Panc1 (cell line): ENCODE measurements at regions not wholly inside any gene's neighbourhood (a gene's known extent, or its start where the extent isn't known, plus 50 kb on each side); places are given as distances from the start of the nearest gene placed in this dataset.

Experiments
- ATAC-seq: fragments of 200-7000 bp; cut with Tn5 transposase; 2 replicates; pipeline ENCODE4 v1.9.1; 2020; ENCODE audit warnings: mild to moderate bottlenecking, moderate library complexity
- BruUV-seq: library from RNA; stranded (reverse); fragments of 400-500 nt; replicated peaks from 2 replicates; lab custom pipeline; 2021; lab: Mats Ljungman, UMichigan
- CTCF ChIA-PET: fragments of 300-600 bp; sonication (Branson Sonifier 250); formaldehyde crosslinking; loops from one replicate; lab custom pipeline; 2022; ENCODE audit warnings: antibody characterized with exemption; lab: Charles Lee
- POLR2A ChIA-PET: fragments of 300-600 bp; sonication (Branson Sonifier 250); formaldehyde crosslinking; loops from one replicate; lab custom pipeline; 2022; ENCODE audit warnings: antibody characterized with exemption; lab: Charles Lee
- DNase-seq: peaks from one replicate; pipeline ENCODE4 v3.0.0-alpha.2; 2010; ENCODE audit warnings: low read depth, low spot score
- H3K27ac ChIP-seq: 2 replicates; pipeline ENCODE4 v1.5.1; 2011; ENCODE audit warnings: mild to moderate bottlenecking, low read length, inconsistent platforms
- H3K27me3 ChIP-seq: fragments of 200-500 bp; sonication (Bioruptor generic); 2 replicates; pipeline ENCODE4 v1.6.0; 2014; ENCODE audit warnings: low read length, inconsistent platforms; ENCODE audit not compliant: control insufficient read depth, insufficient read depth
- H3K36me3 ChIP-seq: fragments of 200-500 bp; sonication (Bioruptor generic); 2 replicates; pipeline ENCODE4 v1.5.1; 2014; ENCODE audit warnings: inconsistent platforms, mild to moderate bottlenecking, low read length, moderate library complexity; ENCODE audit not compliant: control insufficient read depth, insufficient read depth
- H3K4me1 ChIP-seq: 2 replicates; pipeline ENCODE4 v1.5.1; 2011; ENCODE audit warnings: inconsistent platforms, mild to moderate bottlenecking, low read length, moderate library complexity; ENCODE audit not compliant: control insufficient read depth, insufficient read depth
- H3K4me3 ChIP-seq, 2 experiments: 2 replicates each; pipeline ENCODE4 v1.5.1; 2011 to 2012; ENCODE audit warnings: low read depth in 2 of 2, low read length in 2 of 2, mild to moderate bottlenecking in 2 of 2, inconsistent platforms in 1 of 2, moderate library complexity in 1 of 2
- H3K9me3 ChIP-seq: fragments of 200-500 bp; sonication (Bioruptor generic); 2 replicates; pipeline ENCODE4 v1.5.1; 2014; ENCODE audit warnings: low read depth, mild to moderate bottlenecking, inconsistent platforms, low read length, moderate library complexity; ENCODE audit not compliant: control insufficient read depth, insufficient read depth
- CTCF ChIP-seq: fragments of 450-650 bp; IDR thresholded peaks from 2 replicates; pipeline ENCODE4 v1.5.1; 2017; ENCODE audit warnings: mild to moderate bottlenecking
- POLR2AphosphoS5 ChIP-seq: IDR thresholded peaks from 2 replicates; pipeline ENCODE4 v1.6.1; 2012; ENCODE audit warnings: mild to moderate bottlenecking, low read depth, low read length, moderate library complexity
- REST ChIP-seq, 2 experiments: IDR thresholded peaks; 2 replicates each; pipeline ENCODE4 v1.6.1; 2011 to 2012; ENCODE audit warnings: low read depth in 2 of 2, control low read depth in 1 of 2, low read length in 1 of 2, mild to moderate bottlenecking in 1 of 2, moderate library complexity in 1 of 2; ENCODE audit not compliant: insufficient read depth in 1 of 2
- SIN3A ChIP-seq: IDR thresholded peaks from 2 replicates; pipeline ENCODE4 v1.6.1; 2012; ENCODE audit warnings: low read depth, mild to moderate bottlenecking, low read length, moderate library complexity, borderline replicate concordance; ENCODE audit not compliant: insufficient read depth
- TCF7L2 ChIP-seq: IDR thresholded peaks from 2 replicates; pipeline ENCODE4 v1.6.1; 2011; ENCODE audit warnings: mild to moderate bottlenecking, low read depth, low read length, inconsistent platforms
- in situ Hi-C: cut with HindIII; loops from 2 replicates; pipeline ENCODE4 v1.10.0; 2016; ENCODE audit warnings: low sequenced_read_pairs, low pct_unique_long_range_greater_than_20kb
- intact Hi-C: fragments of 100-400 bp; cut with micrococcal nuclease; formaldehyde crosslinking; loops from one replicate; pipeline ENCODE4 v1.10.0; 2022; ENCODE audit not compliant: unreplicated experiment

GRCh38 chr14:100399052-100399849, 76.1 kb downstream of the SLC25A47 start:
- H3K9me3 ChIP-seq: no peaks in the 10 kb centered on the region
- H3K4me3 ChIP-seq: no peak overlapping the region
- ChIA-PET POLR2A (interaction anchor here (0.7 kb wide), 1 partner anchor 232 kb away, joined by 3 read pairs; no protein-coding TSS in a partner anchor), CTCF (no interaction called here)
- no peak overlapping the region for H3K27ac ChIP-seq
- no TSS peak for BruUV-seq
- DNase-seq: no peak
- no peaks in the 10 kb centered on the region for H3K27me3 ChIP-seq
- H3K4me1 ChIP-seq: peaks cover 5% of the 10 kb centered on the region
- in situ Hi-C loops: no loop called here
- TF ChIP-seq TCF7L2 (no peak), REST (IDR thresholded peaks at IDR 0.05; ENCODE audit: insufficient read depth in 1 of 2, low read depth in 2 of 2, low read length in 1 of 2) (no peak)
- no peak for ATAC-seq
- H3K36me3 ChIP-seq: no peaks in the 10 kb centered on the region
- intact Hi-C loops: no loop called here

- peaks cover 5% of the 10 kb centered on the region for H3K4me1 ChIP-seq
- CTCF ChIA-PET: no interaction called here
- H3K4me3 ChIP-seq: no peak overlapping the region
- POLR2A ChIA-PET: no interaction called here
- BruUV-seq: no TSS peak
- intact Hi-C loops (no loop called here), in situ Hi-C loops (no loop called here)
- ATAC-seq (0 out of 2 replicates have a peak, but pooled peaks have one; percentile 8), DNase-seq (no peak)
- no peaks in the 10 kb centered on the region for H3K36me3 ChIP-seq
- TF ChIP-seq SIN3A (no peak), POLR2AphosphoS5 (no peak), CTCF (no peak)
- no peaks in the 10 kb centered on the region for H3K27me3 ChIP-seq
- H3K9me3 ChIP-seq: no peaks in the 10 kb centered on the region
- no peak overlapping the region for H3K27ac ChIP-seq
Measured at GRCh38 chr14:100400115-100400514, 77.0 kb downstream of the SLC25A47 start.
